HepG2 (cell line): ENCODE measurements at regions not wholly inside any gene's neighbourhood (a gene's known extent, or its start where the extent isn't known, plus 50 kb on each side); places are given as distances from the start of the nearest gene placed in this dataset.

Source experiments
- ELF1 ChIP-seq: sonication (generic); formaldehyde crosslinking; IDR thresholded peaks from 2 replicates; pipeline ENCODE4 v1.4.0; 2020; ENCODE audit warnings: missing genetic modification reagents
- FOXM1 ChIP-seq: sonication (generic); formaldehyde crosslinking; IDR thresholded peaks from 2 replicates; pipeline ENCODE4 v1.5.0; 2020; ENCODE audit warnings: missing genetic modification reagents
- HNF1B ChIP-seq: sonication (generic); formaldehyde crosslinking; IDR thresholded peaks from 2 replicates; pipeline ENCODE4 v1.5.1; 2020; ENCODE audit warnings: mild to moderate bottlenecking, moderate library complexity, missing genetic modification reagents
- HNF4A ChIP-seq: sonication (generic); formaldehyde crosslinking; IDR thresholded peaks from 2 replicates; pipeline ENCODE4 v1.4.0; 2020; ENCODE audit warnings: missing genetic modification reagents
- JUND ChIP-seq: sonication (generic); formaldehyde crosslinking; IDR thresholded peaks from 2 replicates; pipeline ENCODE4 v1.8.0; 2022; ENCODE audit warnings: mild to moderate bottlenecking, missing genetic modification reagents
- KMT2B ChIP-seq: IDR thresholded peaks from 2 replicates; pipeline ENCODE4 v1.6.1; 2016; ENCODE audit warnings: missing genetic modification reagents, missing compliant biosample characterization
- LBX2 ChIP-seq: sonication (generic); formaldehyde crosslinking; IDR thresholded peaks from 2 replicates; pipeline ENCODE4 v1.5.0; 2020; ENCODE audit warnings: missing genetic modification reagents, mild to moderate bottlenecking, borderline replicate concordance
- MTA1 ChIP-seq: sonication (generic); formaldehyde crosslinking; IDR thresholded peaks from 2 replicates; pipeline ENCODE4 v1.4.0; 2020; ENCODE audit warnings: missing genetic modification reagents, mild to moderate bottlenecking, borderline replicate concordance
- MZF1 ChIP-seq: sonication (generic); formaldehyde crosslinking; IDR thresholded peaks from 2 replicates; pipeline ENCODE4 v1.8.1; 2023; ENCODE audit warnings: mild to moderate bottlenecking, missing genetic modification reagents, borderline replicate concordance
- NKX3-1 ChIP-seq: sonication (generic); formaldehyde crosslinking; IDR thresholded peaks from 2 replicates; pipeline ENCODE4 v1.5.0; 2020; ENCODE audit warnings: missing genetic modification reagents
- POLR2A ChIP-seq, 2 experiments: IDR thresholded peaks; 2 replicates each; pipeline ENCODE4 v1.6.1; 2011; ENCODE audit warnings: low read depth in 2 of 2, low read length in 2 of 2, mild to moderate bottlenecking in 1 of 2, moderate library complexity in 1 of 2; ENCODE audit not compliant: insufficient read depth in 1 of 2
- SCMH1 ChIP-seq: sonication (generic); formaldehyde crosslinking; IDR thresholded peaks from 2 replicates; pipeline ENCODE4 v1.9.0; 2021; ENCODE audit warnings: missing genetic modification reagents, mild to moderate bottlenecking, borderline replicate concordance
- SNRNP70 ChIP-seq: fragments of 200-400 bp; formaldehyde crosslinking; IDR thresholded peaks from 2 replicates; pipeline ENCODE4 v1.6.1; 2017; ENCODE audit warnings: mild to moderate bottlenecking, low read depth, low read length, moderate library complexity
- TEAD2 ChIP-seq: sonication (generic); formaldehyde crosslinking; IDR thresholded peaks from 2 replicates; pipeline ENCODE4 v1.9.0; 2021; ENCODE audit warnings: missing genetic modification reagents
- TP53 ChIP-seq: sonication (generic); formaldehyde crosslinking; conservative IDR thresholded peaks from 2 replicates; pipeline ENCODE4 v1.4.0; 2020; ENCODE audit warnings: missing genetic modification reagents
- ZBTB7A ChIP-seq: sonication (generic); formaldehyde crosslinking; IDR thresholded peaks from 2 replicates; pipeline ENCODE4 v1.8.0; 2022; ENCODE audit warnings: mild to moderate bottlenecking, missing genetic modification reagents
- ZFP36 ChIP-seq: fragments of 150-350 bp; IDR thresholded peaks from 2 replicates; pipeline ENCODE4 v1.6.1; 2018; ENCODE audit warnings: borderline replicate concordance, low read length, low read depth; ENCODE audit not compliant: partially characterized antibody
- ZNF136 ChIP-seq: sonication (generic); formaldehyde crosslinking; IDR thresholded peaks from 2 replicates; pipeline ENCODE4 v1.8.1; 2022; ENCODE audit warnings: low read depth, mild to moderate bottlenecking, moderate library complexity, missing genetic modification reagents
- ZNF292 ChIP-seq: sonication (generic); formaldehyde crosslinking; IDR thresholded peaks from 2 replicates; pipeline ENCODE4 v1.8.1; 2022; ENCODE audit warnings: mild to moderate bottlenecking, low read depth, missing genetic modification reagents, borderline replicate concordance
- ZNF530 ChIP-seq: sonication (generic); formaldehyde crosslinking; IDR thresholded peaks from 2 replicates; pipeline ENCODE4 v1.5.0; 2020; ENCODE audit warnings: low read depth, mild to moderate bottlenecking, missing genetic modification reagents
- ZNF7 ChIP-seq: IDR thresholded peaks from 2 replicates; pipeline ENCODE4 v1.6.1; 2016; ENCODE audit warnings: missing biosample characterization, missing genetic modification reagents
- TF ChIP-seq, protein P1 (sequence below): sonication (generic); formaldehyde crosslinking; IDR thresholded peaks from 2 replicates; pipeline ENCODE4 v1.4.0; 2020; ENCODE audit warnings: missing genetic modification reagents
- TF ChIP-seq, protein P2 (sequence below): IDR thresholded peaks from 2 replicates; pipeline ENCODE4 v1.4.0; 2020; ENCODE audit warnings: mild to moderate bottlenecking, missing genetic modification reagents

GRCh38 chr6:44701038-44701636 lies 313.6 kb downstream of the CDC5L start (continued):
- TF ChIP-seq KMT2B (no peak), ELF1 (CRISPR knock-in tag) (0 out of 2 replicates have a peak, but pooled peaks have one; percentile 54), MZF1 (CRISPR knock-in tag) (no peak), ZNF292 (peak; percentile 18; the same call in 1 of the 2 replicates), POLR2A (IDR thresholded peaks at IDR 0.05; ENCODE audit: insufficient read depth in 1 of 2, low read depth in 2 of 2, low read length in 2 of 2) (no peak), SNRNP70 (no peak), LBX2 (CRISPR knock-in tag) (no peak), HNF4A (CRISPR knock-in tag) (peak; percentile 77), ZFP36 (no peak), ZNF530 (CRISPR knock-in tag) (no peak), ZNF7 (CRISPR knock-in tag) (no peak), ZNF136 (CRISPR knock-in tag) (no peak), TEAD2 (CRISPR knock-in tag) (no peak), TP53 (CRISPR knock-in tag) (no peak), SCMH1 (no peak), FOXM1 (no peak), NKX3-1 (CRISPR knock-in tag) (no peak), HNF1B (CRISPR knock-in tag) (no peak), MTA1 (CRISPR knock-in tag) (no peak), JUND (CRISPR knock-in tag) (no peak), ZBTB7A (no peak)
- TF ChIP-seq, protein P1, sequence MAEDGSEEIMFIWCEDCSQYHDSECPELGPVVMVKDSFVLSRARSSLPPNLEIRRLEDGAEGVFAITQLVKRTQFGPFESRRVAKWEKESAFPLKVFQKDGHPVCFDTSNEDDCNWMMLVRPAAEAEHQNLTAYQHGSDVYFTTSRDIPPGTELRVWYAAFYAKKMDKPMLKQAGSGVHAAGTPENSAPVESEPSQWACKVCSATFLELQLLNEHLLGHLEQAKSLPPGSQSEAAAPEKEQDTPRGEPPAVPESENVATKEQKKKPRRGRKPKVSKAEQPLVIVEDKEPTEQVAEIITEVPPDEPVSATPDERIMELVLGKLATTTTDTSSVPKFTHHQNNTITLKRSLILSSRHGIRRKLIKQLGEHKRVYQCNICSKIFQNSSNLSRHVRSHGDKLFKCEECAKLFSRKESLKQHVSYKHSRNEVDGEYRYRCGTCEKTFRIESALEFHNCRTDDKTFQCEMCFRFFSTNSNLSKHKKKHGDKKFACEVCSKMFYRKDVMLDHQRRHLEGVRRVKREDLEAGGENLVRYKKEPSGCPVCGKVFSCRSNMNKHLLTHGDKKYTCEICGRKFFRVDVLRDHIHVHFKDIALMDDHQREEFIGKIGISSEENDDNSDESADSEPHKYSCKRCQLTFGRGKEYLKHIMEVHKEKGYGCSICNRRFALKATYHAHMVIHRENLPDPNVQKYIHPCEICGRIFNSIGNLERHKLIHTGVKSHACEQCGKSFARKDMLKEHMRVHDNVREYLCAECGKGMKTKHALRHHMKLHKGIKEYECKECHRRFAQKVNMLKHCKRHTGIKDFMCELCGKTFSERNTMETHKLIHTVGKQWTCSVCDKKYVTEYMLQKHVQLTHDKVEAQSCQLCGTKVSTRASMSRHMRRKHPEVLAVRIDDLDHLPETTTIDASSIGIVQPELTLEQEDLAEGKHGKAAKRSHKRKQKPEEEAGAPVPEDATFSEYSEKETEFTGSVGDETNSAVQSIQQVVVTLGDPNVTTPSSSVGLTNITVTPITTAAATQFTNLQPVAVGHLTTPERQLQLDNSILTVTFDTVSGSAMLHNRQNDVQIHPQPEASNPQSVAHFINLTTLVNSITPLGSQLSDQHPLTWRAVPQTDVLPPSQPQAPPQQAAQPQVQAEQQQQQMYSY (CRISPR knock-in tag): no peak
- TF ChIP-seq, protein P2, sequence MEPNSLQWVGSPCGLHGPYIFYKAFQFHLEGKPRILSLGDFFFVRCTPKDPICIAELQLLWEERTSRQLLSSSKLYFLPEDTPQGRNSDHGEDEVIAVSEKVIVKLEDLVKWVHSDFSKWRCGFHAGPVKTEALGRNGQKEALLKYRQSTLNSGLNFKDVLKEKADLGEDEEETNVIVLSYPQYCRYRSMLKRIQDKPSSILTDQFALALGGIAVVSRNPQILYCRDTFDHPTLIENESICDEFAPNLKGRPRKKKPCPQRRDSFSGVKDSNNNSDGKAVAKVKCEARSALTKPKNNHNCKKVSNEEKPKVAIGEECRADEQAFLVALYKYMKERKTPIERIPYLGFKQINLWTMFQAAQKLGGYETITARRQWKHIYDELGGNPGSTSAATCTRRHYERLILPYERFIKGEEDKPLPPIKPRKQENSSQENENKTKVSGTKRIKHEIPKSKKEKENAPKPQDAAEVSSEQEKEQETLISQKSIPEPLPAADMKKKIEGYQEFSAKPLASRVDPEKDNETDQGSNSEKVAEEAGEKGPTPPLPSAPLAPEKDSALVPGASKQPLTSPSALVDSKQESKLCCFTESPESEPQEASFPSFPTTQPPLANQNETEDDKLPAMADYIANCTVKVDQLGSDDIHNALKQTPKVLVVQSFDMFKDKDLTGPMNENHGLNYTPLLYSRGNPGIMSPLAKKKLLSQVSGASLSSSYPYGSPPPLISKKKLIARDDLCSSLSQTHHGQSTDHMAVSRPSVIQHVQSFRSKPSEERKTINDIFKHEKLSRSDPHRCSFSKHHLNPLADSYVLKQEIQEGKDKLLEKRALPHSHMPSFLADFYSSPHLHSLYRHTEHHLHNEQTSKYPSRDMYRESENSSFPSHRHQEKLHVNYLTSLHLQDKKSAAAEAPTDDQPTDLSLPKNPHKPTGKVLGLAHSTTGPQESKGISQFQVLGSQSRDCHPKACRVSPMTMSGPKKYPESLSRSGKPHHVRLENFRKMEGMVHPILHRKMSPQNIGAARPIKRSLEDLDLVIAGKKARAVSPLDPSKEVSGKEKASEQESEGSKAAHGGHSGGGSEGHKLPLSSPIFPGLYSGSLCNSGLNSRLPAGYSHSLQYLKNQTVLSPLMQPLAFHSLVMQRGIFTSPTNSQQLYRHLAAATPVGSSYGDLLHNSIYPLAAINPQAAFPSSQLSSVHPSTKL (CRISPR knock-in tag): peak; percentile 51; the same call in 1 of the 2 replicates
